GM12865 (cell line): ENCODE measurements at regions not wholly inside any gene's neighbourhood (a gene's known extent, or its start where the extent isn't known, plus 50 kb on each side); places are given as distances from the start of the nearest gene placed in this dataset.

Source experiments
- DNase-seq: peaks from one replicate; pipeline ENCODE4 v3.0.0; 2010; ENCODE audit warnings: low read depth
- H3K4me3 ChIP-seq: 2 replicates; pipeline ENCODE4 v1.5.1; 2011; ENCODE audit warnings: mild to moderate bottlenecking, low read depth, low read length, control low read depth
- CTCF ChIP-seq: IDR thresholded peaks from 2 replicates; pipeline ENCODE4 v1.5.1; 2011; ENCODE audit warnings: low read length, control low read depth, low read depth, inconsistent platforms; ENCODE audit not compliant: insufficient read depth; ENCODE audit errors: missing control alignments

- no peak overlapping the region for H3K4me3 ChIP-seq
- no peak for TF ChIP-seq CTCF
- no peak for DNase-seq
Observed at GRCh38 chr7:115133248-115133647, 211.4 kb downstream of the MDFIC start.

- H3K4me3 ChIP-seq, result no peak overlapping the region
- no peak for TF ChIP-seq CTCF
- DNase-seq, result no peak
Observed at GRCh38 chr7:115132096-115132495, 210.2 kb downstream of the MDFIC start.

- DNase-seq, result no peak
- no peak for TF ChIP-seq CTCF
- no peak overlapping the region for H3K4me3 ChIP-seq
Observed at GRCh38 chr7:115128154-115128553, 206.3 kb downstream of the MDFIC start.

- TF ChIP-seq CTCF, result no peak
- no peak for DNase-seq
- no peak overlapping the region for H3K4me3 ChIP-seq
Observed at GRCh38 chr7:115127399-115128021, 205.6 kb downstream of the MDFIC start.

- H3K4me3 ChIP-seq, result no peak overlapping the region
- DNase-seq, result no peak
- TF ChIP-seq CTCF, result no peak
Observed at GRCh38 chr7:115125750-115126149, 203.9 kb downstream of the MDFIC start.

GRCh38 chr7:115125312-115125711 is 203.4 kb downstream of the MDFIC start:
- H3K4me3 ChIP-seq, result no peak overlapping the region
- no peak for DNase-seq
- TF ChIP-seq CTCF, result no peak

- no peak overlapping the region for H3K4me3 ChIP-seq
- DNase-seq, result no peak
- TF ChIP-seq CTCF, result no peak
Observed at GRCh38 chr7:115124409-115124939, 202.6 kb downstream of the MDFIC start.
